Suppressor macrophage (primary cell): ENCODE measurements at regions not wholly inside any gene's neighbourhood (a gene's known extent, or its start where the extent isn't known, plus 50 kb on each side); places are given as distances from the start of the nearest gene placed in this dataset.
A peak's percentile ranks its signal among the peaks of the same experiment; 100 is the strongest.
"Not testable (repeated sequence)": the region's sequence is repeated elsewhere in the genome, so short reads cannot be mapped to it uniquely, and the experiment has no call there.

Experiments used
- DNase-seq, 4 experiments: peaks; one replicate each; pipeline ENCODE4 v3.0.0-alpha.2; 2020 to 2022

DNA sequence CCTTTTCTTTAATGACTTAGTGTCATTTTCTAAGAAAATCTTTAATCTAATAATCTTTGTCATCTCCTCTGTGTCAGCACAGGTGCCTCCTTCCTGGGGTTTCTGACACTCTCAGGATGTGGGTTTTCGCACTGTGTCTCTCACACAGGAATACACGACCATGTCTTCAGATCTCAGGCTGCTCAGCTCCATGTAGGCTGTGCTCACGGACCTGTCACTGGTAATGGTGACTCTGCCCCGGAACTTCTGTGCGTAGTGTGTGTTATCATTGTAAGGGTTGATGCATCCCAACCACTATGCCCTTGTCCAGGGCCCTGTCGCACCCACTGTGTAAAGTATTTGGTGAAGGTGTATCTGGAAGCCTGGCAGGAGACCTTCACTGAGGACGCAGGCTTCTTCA lies 647.8 kb downstream of the TMEM121 start:
- no peak for DNase-seq

DNA sequence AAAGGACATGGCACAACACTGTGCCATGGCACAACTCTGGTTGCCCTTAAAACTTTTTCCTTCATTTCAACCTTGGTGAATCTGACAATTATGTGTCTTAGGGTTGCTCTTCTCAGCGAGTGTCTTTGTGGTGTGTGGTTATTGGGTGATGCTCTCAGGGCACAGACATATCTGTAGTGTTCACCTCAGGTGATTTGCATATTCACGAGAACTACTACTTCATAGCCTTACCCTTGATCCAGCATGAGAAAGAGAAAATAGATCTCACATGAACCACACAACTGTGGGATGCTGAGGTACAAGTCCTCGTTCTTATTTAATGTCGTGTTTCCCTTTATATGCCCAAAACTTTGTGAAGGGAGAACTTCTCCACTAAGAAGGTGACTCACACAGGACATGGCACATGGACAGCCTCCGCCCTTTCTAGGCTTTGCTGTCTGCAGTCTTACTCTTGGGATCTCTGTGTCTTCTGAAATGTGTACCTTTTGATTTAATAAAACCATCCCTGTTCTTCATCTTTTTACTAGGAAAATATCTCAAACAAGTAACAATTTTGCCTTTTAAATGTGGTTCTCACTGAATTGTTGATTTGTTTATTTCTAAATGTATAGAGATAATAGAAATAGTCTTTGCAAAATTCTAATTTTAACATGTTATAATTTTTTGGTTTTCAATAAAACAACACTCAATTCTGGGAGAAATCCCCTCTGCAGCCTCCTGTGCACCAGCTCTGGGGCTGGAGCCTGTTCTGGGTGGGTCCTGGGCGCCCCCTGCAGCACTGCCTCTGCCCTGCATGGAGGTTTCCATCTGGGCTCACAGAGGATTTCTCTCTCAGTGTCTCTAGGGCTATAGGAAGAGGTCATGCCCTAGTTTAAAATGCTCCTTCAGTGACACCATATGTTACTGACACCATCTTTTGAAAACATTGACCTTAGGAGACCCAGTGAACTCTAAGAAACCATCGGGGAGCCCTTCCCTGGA lies 651.2 kb downstream of the TMEM121 start:
- DNase-seq, result not testable (repeated sequence)

DNA sequence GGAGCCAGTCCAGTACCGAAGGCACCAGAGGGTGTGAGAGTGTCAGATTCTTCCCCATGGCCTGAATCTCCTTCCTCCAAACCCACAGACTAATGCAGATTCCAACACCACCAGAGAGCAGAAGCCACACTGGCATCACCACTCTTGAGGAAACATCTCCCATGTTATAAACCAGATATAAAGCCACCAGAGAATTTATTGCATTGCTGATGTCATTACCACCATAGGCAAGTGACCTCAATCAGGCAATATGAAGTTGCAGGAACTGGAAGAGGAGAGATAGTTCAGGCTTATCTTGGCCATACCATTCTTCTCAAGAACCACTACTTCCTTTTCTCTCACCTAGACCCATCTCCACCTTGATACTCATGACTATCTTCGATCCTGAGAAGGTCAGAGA lies 653.4 kb downstream of the TMEM121 start:
- DNase-seq, result no peak

DNA sequence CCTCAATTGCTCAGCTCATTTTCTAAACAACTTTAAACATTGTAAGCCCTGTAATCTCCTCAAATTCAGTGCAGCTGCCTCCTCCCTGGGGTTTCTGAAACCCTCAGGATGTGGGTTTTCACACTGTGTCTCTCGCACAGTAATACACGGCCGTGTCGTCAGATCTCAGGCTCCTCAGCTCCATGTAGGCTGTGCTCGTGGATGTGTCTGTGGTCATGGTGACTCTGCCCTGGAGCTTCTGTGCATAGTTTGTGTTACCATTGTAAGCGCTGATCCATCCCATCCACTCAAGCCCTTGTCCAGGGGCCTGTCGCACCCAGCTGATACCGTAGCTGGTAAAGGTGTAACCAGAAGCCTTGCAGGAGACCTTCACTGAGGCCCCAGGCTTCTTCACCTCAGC lies 658.4 kb downstream of the TMEM121 start:
- not testable (repeated sequence) for DNase-seq

DNA sequence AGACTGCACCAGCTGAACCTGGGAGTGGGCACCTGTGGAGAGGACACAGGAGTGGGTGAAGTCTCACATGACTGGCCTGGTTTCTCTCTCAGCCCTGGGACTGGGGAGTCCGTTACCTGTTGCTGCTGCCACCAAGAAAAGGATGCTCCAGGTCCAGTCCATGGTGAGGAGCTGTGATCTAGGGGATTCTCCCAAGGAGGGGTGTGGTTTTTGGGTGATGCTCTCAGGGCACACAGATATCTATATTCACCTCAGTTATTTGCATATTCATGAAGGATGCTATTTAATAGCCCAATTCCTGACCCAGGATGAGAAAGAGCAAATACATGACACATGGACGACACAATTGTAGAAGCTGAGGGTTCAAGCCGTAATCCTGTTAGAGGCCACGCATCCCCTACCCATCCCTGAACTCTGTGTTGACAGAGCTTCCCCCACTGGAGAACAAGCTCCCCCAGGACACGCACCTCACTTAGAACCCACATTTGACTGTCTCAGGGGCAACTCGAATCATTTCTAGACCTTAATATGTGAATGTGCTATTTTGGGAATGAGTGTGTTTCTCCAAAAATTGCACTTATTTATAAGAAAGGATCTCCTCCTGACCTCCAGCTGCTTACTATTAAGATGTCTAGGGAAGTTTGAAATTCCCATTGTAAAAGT lies 658.9 kb downstream of the TMEM121 start:
- DNase-seq, result not testable (repeated sequence)

DNA sequence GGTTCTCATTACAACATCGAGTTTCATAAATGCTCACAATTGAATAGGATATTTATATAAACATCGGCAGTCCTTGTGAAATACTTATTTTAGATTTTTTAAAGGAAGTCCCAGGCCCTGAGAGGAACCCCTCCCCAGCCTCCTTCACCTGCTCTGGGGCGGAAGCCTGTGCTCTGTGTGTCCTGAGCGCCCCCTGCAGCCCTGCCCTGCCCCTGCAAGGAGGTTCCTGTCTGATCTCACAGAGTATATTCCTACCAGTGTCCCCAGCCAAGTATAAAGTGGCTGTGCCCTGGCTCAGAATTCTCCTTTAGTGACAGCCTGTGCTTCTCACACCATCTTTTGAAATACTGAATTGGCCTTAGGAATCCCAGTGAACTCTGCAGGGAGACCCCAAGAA lies 659.5 kb downstream of the TMEM121 start:
- DNase-seq, result peak; percentile 3 to 53 (median 28)

DNA sequence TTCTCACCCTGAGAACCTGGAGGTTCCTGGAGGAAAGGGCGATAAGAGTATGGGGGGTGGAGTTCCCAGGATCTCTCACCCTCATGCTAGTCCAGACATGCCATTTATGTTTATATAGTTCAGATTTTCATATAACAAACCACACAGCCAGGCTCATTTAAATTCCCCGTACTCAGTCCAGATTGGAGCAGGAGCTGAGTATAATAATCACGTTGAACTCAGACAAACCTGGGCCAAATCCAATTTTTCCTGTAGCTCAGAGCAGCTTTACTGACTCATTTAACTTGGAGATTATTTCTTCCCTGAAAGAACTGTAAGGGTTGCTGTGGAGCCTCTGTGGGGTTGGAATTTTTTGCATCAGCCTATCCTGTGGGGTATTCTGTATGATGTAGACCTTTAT lies 660.8 kb downstream of the TMEM121 start:
- no peak for DNase-seq

DNA sequence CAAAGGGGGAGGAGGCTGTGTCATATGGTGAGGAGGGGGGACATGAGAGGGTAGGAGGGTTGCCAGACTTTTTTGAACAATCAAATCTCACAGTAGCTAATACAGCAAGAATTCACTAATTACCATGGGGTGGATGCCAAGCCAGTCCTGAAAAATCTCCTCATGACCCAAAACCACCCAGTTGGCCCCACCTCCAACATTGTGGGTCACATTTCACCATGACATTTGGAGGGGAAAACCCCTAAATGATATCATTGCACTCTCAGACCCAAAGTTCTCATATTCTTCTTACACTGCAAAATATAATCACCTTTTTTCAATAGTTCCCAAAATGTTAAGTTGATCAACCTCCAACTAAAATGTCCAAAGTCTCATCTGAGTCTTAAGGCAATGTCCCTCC lies 666.3 kb downstream of the TMEM121 start:
- peak in 2 of 4 experiments; percentile 11 to 34 for DNase-seq

DNA sequence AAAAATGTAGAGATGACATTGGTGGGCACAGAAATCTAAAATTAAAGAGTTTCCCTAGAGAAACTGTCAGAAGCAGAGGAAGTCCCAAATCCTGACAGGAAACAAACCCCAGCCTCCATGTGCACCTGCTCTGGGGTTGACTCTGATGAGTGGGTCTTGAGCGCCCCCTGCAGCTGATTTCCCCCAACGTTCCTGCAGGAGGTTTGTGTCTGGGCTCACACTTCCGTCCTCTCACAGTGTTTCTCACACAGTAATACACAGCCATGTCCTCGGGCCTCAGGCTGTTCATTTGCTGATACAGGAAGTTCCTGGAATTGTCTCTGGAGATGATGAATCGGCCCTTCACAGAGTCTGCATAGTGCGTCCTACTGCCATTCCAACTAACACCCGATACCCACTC lies 670.1 kb downstream of the TMEM121 start:
- peak in 3 of 4 experiments; percentile 14 to 27 (median 15) for DNase-seq

DNA sequence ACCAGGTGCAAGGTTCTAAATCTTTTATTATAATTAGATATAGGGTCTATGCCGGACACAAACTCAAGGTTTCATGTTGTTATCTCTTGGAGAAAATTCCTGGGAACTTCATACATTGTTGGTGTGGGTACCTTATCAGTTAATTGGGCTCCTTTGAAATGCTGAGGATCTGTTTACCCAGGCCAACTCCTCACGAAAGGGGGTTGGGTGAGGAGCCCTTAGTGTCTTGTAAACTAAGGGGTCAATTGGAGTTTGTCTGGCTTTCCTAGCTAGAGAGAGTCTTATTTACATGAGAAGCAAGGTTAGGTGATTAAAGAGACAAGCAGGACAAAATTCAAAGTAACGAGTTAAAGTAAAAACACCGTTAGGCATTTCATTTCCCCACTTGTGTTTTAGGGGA lies 670.9 kb downstream of the TMEM121 start:
- not testable (repeated sequence) for DNase-seq

DNA sequence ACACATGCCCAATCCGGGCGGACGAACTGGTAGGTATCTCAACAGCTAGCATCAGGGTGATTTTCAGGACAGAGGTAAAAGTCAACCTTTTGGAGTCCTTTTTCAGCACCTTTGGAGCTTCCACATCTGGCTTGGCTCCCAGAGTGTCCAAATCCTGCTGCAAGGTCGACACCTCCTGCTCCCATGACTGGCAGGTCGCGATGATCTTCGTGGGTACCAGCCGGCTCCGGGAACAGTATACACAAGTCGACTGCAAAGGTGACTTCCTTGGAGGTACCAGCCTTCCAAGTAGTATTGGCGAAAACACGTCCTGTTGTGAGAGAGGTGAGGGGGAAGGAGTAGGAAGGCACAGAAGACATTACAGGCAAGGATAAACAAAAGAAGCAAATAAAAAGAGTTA lies 672.7 kb downstream of the TMEM121 start:
- no peak for DNase-seq

DNA sequence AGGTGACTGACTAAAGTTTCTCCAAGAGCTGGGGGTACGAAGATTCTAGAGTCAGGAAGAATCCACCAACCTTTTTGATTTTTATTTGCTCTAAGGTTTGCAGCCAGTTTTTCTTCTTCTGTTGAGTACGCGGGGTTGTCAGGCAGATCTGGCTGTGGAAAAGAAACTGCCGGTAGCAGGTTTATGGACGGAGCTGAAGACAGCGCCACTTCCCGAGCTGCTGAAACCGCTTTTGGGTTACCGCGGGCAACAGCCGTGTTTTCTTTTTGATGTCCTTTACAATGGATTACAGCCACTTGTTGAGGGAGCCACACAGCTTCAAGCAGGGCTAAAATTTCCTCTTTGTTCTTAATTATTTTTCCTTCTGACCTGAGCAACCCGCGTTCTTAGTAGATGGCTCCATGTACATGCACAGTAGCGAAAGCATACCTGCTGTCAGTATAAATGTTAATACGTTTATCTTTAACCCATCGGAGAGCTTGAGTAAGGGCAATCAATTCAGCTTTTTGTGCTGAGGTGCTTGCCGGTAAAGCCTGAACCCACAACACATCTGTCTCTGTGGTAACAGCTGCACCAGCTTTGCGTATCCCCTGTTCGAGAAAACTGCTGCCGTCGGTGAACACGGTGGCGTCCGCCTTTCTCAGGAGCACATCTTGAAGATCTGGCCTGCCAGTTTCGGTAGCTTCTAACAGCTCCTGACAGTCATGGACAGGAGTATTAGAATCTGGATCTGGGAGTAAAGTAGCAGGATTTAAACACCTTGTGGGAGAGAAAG lies 674.3 kb downstream of the TMEM121 start:
- DNase-seq, result no peak

DNA sequence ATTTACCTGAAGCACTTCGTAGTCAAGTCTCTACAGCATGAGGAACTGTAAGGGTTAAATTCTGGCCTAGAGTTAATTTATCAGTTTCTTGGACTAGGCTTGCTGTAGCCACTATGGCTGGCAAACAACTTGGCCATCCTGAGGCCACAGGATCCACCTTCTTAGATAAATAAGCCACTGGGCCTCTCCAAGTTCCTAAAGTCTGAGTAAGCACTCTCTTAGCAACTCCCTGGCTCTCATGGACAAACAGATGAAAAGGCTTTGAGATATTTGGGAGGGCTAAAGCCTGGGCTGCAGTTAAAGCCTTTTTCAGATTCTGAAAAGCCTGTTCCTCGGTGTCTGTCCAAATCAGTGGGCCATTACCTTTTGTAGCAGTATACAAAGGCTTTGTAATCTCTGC lies 675.0 kb downstream of the TMEM121 start:
- no peak for DNase-seq

DNA sequence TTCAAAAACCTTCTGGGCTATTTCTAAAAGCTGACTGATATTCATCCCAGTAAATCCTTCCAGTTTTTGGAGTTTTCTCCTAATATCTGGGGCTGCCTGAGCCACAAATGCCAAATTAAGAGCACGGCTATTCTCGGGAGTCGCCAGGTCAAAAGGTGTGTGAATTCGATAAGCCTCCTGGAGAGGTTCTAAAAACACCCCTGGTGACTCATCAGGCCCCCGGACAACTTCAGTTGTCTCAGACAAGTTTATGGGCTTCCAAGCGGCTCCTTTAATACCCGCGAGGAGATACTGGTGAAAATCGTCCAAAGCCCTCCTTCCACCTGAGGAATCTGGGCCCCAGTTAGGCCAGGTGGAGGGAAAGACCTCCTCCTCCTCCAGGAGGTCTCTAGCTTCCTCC lies 677.1 kb downstream of the TMEM121 start:
- DNase-seq, result no peak

DNA sequence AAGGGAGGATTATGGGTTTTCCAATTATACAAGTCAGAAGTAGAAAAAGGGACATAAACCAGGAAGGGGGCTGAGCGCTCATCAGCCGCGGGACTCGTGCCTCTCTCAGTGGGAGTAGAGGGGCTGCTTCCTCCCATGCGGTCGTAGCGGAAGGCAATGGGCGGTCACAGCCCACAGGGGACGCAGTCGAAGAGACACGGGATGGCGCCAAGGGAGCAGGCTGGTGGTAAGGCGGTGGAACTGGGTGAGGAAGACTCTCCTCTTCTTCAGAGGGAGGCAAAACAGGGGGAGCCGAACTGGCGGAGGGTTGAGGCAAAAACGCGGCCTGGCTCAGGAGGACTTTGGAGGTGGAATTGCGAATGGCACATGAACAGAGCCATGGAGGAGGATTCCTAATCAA lies 677.7 kb downstream of the TMEM121 start:
- DNase-seq, result no peak

DNA sequence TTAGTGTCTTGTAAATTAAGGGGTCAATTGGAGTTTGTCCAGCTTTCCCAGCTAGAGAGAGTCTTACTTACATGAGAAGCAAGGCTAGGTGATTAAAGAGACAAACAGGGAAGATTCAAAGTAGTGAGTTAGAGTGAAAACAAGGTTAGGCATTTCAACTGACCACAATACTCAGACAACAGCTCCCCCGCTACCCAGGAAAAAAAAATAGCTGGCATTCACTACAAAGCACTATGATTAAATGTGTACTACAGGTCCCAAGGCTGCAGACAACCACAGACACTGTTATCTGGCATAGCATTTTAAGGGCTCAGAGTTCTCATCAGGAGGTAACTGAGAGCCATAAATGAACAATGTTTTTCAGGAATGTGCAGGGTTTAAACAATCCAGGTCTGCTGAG lies 680.9 kb downstream of the TMEM121 start:
- no peak for DNase-seq

DNA sequence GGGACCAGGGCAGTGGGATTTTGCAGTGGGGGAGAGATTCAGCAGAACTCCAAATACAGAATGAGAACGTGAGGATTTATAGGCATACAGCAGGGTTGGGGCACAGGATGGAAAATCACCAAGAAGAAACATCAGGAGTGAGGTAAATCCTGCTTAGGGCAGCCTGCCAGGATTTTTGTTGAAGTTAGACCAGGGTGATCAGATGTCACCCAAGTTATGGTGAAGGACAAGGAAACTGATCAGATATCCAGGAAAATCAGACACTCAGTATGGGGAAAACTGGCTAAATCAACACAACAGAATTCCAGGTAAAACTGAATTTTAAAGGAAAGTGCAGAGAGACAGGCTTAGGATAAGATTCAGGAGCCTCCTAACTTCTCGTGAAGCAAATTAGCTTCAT lies 682.4 kb downstream of the TMEM121 start:
- DNase-seq, result no peak

DNA sequence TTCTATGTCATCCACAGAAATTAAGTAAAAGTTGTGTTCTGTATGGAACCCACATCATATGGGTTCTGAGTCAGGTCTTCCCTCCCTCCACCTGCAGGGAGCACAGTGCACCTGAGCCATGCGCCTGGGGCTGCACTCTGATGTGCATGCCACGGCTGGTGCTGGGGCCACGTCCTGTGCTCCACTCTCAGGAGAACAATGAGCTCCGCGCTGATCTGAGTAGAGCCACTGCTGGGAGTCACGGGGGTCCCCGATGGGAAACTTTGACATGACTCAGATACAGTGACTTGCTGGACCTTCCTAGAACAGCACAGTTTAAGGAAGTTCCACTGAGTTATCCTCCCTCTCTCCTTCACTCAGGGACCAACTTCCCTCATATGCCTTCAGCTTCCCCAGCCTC lies 683.4 kb downstream of the TMEM121 start:
- peak in 1 of 4 experiments; percentile 10 for DNase-seq

DNA sequence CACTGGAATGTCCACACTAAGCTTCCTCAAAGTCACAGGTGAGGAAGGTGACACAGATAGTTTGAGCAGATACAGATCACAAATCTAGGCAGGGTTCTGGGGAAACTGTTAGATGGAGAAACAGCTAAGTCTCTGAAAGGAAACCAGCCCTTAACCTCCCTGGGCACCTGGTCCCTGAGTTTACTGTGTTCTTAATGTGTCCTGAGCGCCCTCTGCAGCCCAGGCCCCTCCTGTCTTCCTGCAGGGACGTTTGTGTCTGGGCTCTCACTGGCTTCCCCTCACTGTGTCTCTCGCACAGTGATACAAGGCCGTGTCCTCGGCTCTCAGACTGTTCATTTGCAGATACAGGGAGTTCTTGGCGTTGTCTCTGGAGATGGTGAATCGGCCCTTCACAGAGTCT lies 684.3 kb downstream of the TMEM121 start:
- DNase-seq, result no peak

DNA sequence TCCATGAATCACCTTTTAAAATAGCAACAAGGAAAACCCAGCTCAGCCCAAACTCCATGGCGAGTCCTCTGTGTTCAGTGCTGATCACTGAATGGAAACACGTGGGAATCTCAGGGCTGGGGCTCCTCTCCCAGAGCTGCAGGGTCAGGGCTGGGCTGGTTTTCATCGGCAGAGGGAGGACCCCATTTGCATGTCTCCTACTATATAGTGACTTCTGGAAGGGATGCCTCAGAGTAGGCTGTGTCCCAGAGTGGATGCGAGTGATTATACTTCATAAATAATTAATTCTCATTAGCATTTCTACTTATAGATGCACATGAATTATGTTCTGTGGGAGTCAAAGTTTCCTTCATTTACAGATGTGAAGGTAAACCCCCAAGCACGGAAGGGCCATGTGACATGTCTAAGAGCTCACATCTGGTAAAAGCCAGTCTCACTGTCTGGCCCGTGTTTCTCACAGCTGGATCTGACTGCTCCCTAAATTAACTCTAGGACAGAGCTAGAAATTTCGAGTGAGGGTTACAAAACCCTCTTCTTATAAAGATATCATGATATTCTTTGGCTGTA lies 685.0 kb downstream of the TMEM121 start:
- DNase-seq, result no peak

DNA sequence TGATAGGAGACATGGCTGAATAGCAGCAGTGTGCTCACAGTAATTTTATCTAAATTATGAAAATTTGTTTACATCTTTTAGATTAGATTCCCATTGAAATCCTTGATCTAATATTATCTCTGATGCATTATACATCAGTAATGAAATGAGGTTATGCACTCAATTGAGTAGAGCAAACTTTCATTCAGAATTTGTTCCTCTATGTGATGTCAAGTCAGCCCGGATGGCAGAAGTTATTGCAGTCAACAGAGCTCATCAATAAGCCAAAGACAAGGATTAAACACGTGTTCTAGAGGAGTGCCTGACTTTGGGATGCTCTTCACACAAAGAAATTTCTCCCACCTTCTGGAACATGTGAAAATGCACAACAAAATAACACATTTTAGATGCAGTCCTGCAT lies 688.8 kb downstream of the TMEM121 start:
- DNase-seq, result no peak

DNA sequence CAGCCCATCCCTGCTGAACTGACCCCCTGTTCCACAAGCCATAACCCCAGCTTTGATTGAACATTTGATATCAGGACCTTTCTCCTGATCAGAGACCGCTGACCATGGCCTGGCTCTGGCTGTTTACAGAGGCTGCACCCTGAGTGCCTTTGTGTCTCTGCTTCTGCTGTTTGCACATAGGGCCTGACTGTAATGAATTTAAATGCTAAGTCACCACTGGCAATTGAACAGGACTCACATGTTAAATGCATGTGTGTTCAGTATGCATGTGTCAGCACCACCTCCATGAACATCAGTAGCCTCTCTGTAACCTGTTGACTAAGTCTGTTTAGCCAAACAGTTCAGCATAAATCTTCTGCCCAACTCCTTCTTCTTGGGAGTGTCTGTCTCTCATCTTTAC lies 690.3 kb downstream of the TMEM121 start:
- no peak for DNase-seq

DNA sequence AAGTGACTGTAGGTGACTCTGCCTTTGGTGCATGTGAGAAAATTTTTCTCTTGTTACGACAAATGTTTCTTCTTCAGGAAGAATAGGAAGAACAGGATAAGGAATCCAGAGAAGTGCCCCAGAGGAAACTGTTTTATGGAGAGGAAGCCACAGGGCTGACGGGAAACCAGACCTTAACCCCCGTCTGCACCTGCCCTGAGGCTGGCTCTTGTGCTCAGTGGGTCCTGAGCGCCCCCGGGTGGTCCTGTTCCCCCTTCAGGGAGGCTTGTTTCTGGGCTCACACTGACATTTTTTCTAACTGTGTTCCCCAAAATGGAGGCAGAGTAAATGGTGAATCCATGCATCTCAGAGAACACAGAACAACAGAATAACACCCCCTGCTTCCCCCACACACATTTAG lies 691.8 kb downstream of the TMEM121 start:
- no peak for DNase-seq
